Hepatocyte (in vitro differentiated cells): ENCODE measurements at regions not wholly inside any gene's neighbourhood (a gene's known extent, or its start where the extent isn't known, plus 50 kb on each side); places are given as distances from the start of the nearest gene placed in this dataset.

Experiments
- DNase-seq: peaks from one replicate; pipeline ENCODE4 v3.0.0-alpha.2; 2016; ENCODE audit warnings: low spot score
- H2AFZ ChIP-seq: fragments of 200-600 bp; sonication (generic); 2 replicates; pipeline ENCODE4 v1.6.0; 2016; ENCODE audit warnings: antibody characterized with exemption, mild to moderate bottlenecking
- H3K27ac ChIP-seq: fragments of 200-600 bp; sonication (generic); 2 replicates; pipeline ENCODE4 v1.5.1; 2016; ENCODE audit warnings: mild to moderate bottlenecking
- H3K27me3 ChIP-seq: fragments of 200-600 bp; sonication (generic); 2 replicates; pipeline ENCODE4 v1.6.1; 2016
- H3K36me3 ChIP-seq: fragments of 200-600 bp; sonication (generic); replicated peaks from 2 replicates; pipeline ENCODE4 v1.5.1; 2016; ENCODE audit warnings: low read depth; ENCODE audit not compliant: insufficient read depth
- H3K4me1 ChIP-seq: fragments of 200-600 bp; sonication (generic); 2 replicates; pipeline ENCODE4 v1.5.1; 2016; ENCODE audit warnings: mild to moderate bottlenecking, moderate library complexity; ENCODE audit not compliant: insufficient read depth
- H3K4me2 ChIP-seq: fragments of 200-600 bp; sonication (generic); 2 replicates; pipeline ENCODE4 v1.6.0; 2016
- H3K4me3 ChIP-seq: fragments of 200-600 bp; sonication (generic); 2 replicates; pipeline ENCODE4 v1.5.1; 2016; ENCODE audit warnings: mild to moderate bottlenecking
- H3K79me2 ChIP-seq: fragments of 200-600 bp; sonication (generic); 2 replicates; pipeline ENCODE4 v1.6.0; 2017; ENCODE audit warnings: mild to moderate bottlenecking
- H3K9me2 ChIP-seq: fragments of 200-600 bp; sonication (generic); replicated peaks from 2 replicates; pipeline ENCODE4 v1.6.0; 2017; ENCODE audit warnings: mild to moderate bottlenecking; ENCODE audit not compliant: insufficient read depth
- H3K9me3 ChIP-seq: fragments of 200-600 bp; sonication (generic); 2 replicates; pipeline ENCODE4 v1.5.1; 2016; ENCODE audit warnings: low read depth, mild to moderate bottlenecking
- H4K20me1 ChIP-seq: fragments of 200-600 bp; sonication (generic); 2 replicates; pipeline ENCODE4 v1.6.0; 2016; ENCODE audit warnings: mild to moderate bottlenecking; ENCODE audit not compliant: insufficient read depth, poor library complexity, severe bottlenecking
- EZH2 ChIP-seq: fragments of 200-600 bp; sonication (generic); IDR thresholded peaks from 2 replicates; pipeline ENCODE4 v1.6.1; 2016; ENCODE audit warnings: antibody characterized with exemption, mild to moderate bottlenecking, borderline replicate concordance
- EZH2phosphoT487 ChIP-seq: fragments of 200-600 bp; sonication (generic); IDR thresholded peaks from one replicate; pipeline ENCODE4 v1.6.1; 2018; ENCODE audit warnings: antibody characterized with exemption, mild to moderate bottlenecking, low read depth, moderate library complexity; ENCODE audit not compliant: unreplicated experiment, severe bottlenecking
- WGBS: methylation state at CpG from one replicate; pipeline ENCODE4 v1.1.6; 2016; ENCODE audit warnings: low lambda C conversion rate; ENCODE audit errors: missing lambda C conversion rate; 5-methylcytosine and 5-hydroxymethylcytosine counted together
- TF ChIP-seq, protein P1 (sequence below): fragments of 200-600 bp; sonication (generic); IDR thresholded peaks from 2 replicates; pipeline ENCODE4 v1.5.1; 2016; ENCODE audit warnings: antibody characterized with exemption, mild to moderate bottlenecking; ENCODE audit not compliant: poor library complexity

DNA sequence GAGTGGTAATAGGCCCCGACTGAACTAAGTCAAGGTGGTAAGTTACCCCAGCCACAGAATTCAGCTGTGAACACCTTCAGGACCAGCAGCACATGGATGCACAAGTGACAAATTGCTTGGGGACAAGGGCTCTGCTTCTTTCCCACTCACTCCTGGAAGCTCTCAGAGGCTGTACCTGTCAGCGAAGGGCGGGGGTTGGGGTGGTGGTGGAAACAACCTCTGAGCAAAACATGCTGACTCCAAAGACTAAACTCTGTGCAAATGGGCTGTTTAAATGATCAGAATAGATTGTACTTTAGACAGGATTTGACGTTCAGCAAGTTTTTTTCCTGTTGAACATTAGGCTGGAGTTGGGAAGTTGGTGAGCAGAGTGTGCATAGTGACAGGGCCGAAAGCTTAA lies 544.5 kb upstream of the ZNF608 start:
- Histone ChIP-seq H3K4me2 (no peak overlapping the region), H3K27me3 (no peaks in the 10 kb centered on the region), H3K4me1 (no peaks in the 10 kb centered on the region), H3K9me2 (no peaks in the 10 kb centered on the region), H3K9me3 (no peaks in the 10 kb centered on the region), H2AFZ (no peak overlapping the region), H3K79me2 (no peaks in the 10 kb centered on the region), H3K4me3 (no peak overlapping the region), H3K36me3 (no peaks in the 10 kb centered on the region), H3K27ac (no peak overlapping the region), H4K20me1 (no peaks in the 10 kb centered on the region)
- 89% methylated on average over 5 of the region's 5 CpGs for WGBS
- DNase-seq: no peak
- TF ChIP-seq, protein P1, sequence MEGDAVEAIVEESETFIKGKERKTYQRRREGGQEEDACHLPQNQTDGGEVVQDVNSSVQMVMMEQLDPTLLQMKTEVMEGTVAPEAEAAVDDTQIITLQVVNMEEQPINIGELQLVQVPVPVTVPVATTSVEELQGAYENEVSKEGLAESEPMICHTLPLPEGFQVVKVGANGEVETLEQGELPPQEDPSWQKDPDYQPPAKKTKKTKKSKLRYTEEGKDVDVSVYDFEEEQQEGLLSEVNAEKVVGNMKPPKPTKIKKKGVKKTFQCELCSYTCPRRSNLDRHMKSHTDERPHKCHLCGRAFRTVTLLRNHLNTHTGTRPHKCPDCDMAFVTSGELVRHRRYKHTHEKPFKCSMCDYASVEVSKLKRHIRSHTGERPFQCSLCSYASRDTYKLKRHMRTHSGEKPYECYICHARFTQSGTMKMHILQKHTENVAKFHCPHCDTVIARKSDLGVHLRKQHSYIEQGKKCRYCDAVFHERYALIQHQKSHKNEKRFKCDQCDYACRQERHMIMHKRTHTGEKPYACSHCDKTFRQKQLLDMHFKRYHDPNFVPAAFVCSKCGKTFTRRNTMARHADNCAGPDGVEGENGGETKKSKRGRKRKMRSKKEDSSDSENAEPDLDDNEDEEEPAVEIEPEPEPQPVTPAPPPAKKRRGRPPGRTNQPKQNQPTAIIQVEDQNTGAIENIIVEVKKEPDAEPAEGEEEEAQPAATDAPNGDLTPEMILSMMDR: no peak
- TF ChIP-seq EZH2phosphoT487 (no peak), EZH2 (no peak)

DNA sequence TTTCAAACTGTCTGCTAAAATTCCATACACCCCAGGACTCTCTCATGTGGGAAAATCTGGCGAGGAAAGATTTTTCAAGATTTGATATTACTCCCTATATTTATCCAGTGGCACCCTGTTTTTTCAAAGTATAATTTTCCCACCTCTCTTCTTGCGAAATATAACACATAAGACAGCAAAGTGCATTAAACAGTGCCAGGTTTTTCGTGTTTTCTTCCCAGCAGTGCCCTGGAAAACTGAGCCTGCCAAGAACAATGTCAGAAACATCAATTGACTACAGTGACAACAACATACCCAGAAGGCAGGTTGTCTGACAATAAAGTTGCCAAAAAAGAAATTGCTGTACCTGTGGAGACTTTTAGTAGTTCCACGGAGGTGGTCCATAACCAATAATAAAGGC lies 545.0 kb upstream of the ZNF608 start:
- Histone ChIP-seq H3K4me1 (no peaks in the 10 kb centered on the region), H3K36me3 (no peaks in the 10 kb centered on the region), H2AFZ (no peak overlapping the region), H4K20me1 (no peaks in the 10 kb centered on the region), H3K9me3 (no peaks in the 10 kb centered on the region), H3K27me3 (no peaks in the 10 kb centered on the region), H3K4me3 (no peak overlapping the region), H3K27ac (no peak overlapping the region), H3K9me2 (no peaks in the 10 kb centered on the region), H3K79me2 (no peaks in the 10 kb centered on the region), H3K4me2 (no peak overlapping the region)
- 75% methylated on average over 4 of the region's 4 CpGs for WGBS
- TF ChIP-seq EZH2: no peak
- TF ChIP-seq EZH2phosphoT487: no peak
- TF ChIP-seq, protein P1: no peak
- DNase-seq: no peak

DNA sequence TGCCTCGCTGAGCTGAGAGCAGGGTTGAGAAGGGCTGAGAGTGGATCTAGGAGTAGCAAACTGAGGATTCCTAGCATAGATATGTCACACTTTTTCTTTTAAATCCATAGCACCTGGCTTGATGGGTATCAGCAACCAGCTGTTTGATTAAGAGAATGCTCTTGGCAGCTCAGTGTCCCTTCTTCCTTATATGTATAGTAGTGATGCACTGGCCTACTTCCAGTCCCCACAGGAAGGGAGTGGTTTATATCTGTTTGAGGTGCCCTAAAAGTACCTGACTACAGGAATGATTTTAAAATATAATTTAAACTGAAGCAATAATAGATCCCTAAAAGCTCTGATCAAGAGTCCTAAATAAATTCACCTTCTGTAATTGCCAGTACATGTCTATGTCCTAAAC lies 546.8 kb upstream of the ZNF608 start:
- Histone ChIP-seq H3K4me3 (no peak overlapping the region), H3K27ac (no peak overlapping the region), H3K79me2 (no peaks in the 10 kb centered on the region), H3K9me3 (no peaks in the 10 kb centered on the region), H4K20me1 (no peaks in the 10 kb centered on the region), H3K4me2 (no peak overlapping the region), H2AFZ (no peak overlapping the region), H3K4me1 (no peaks in the 10 kb centered on the region), H3K36me3 (no peaks in the 10 kb centered on the region), H3K9me2 (no peaks in the 10 kb centered on the region), H3K27me3 (no peaks in the 10 kb centered on the region)
- WGBS: 81% methylated on average over 1 of the region's 1 CpG
- no peak for DNase-seq
- TF ChIP-seq, protein P1: no peak
- TF ChIP-seq EZH2 (no peak), EZH2phosphoT487 (no peak)

DNA sequence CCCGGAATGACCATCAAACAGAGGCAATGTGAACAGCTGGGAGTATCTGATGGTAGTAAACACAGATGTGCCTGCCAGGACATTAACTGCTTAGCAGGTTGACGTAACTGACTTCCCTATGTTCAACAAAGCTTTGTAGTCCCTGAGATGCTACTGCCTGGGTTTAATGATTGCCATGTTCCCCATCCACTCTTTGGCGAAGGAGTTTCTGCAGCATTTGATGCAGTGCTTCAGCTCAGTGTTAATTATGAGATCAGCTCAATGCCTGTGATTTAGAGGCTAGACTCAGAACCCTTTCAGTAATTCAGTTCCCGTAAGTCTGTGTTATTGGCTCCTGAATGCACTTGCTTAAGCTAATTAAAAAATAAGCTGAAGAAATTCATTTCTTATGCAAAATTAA lies 547.3 kb upstream of the ZNF608 start:
- H3K27me3 ChIP-seq: no peaks in the 10 kb centered on the region
- WGBS: 78% methylated on average over 4 of the region's 4 CpGs
- H3K4me1 ChIP-seq: no peaks in the 10 kb centered on the region
- DNase-seq: no peak
- H4K20me1 ChIP-seq: no peaks in the 10 kb centered on the region
- no peaks in the 10 kb centered on the region for H3K9me3 ChIP-seq
- H3K36me3 ChIP-seq: no peaks in the 10 kb centered on the region
- H3K4me3 ChIP-seq: no peak overlapping the region
- H3K79me2 ChIP-seq: no peaks in the 10 kb centered on the region
- no peaks in the 10 kb centered on the region for H3K9me2 ChIP-seq
- TF ChIP-seq, protein P1: no peak
- TF ChIP-seq EZH2 (no peak), EZH2phosphoT487 (no peak)
- H3K4me2 ChIP-seq: no peak overlapping the region
- H2AFZ ChIP-seq: no peak overlapping the region
- no peak overlapping the region for H3K27ac ChIP-seq
